Activated CD4-positive, alpha-beta T cell treated with anti-CD3 and anti-CD28 coated beads, Interleukin-2, amount 10 ng/mL, durations not matched to agents 7 days and 5 days (primary cell): ENCODE measurements at regions not wholly inside any gene's neighbourhood (a gene's known extent, or its start where the extent isn't known, plus 50 kb on each side); places are given as distances from the start of the nearest gene placed in this dataset.

Source experiments
- CTCF ChIA-PET: fragments of 350-600 bp; sonication (Branson Sonifier 250); formaldehyde crosslinking; loops from one replicate; lab custom pipeline; 2021; ENCODE audit warnings: antibody characterized with exemption; lab: Charles Lee
- POLR2A ChIA-PET: fragments of 350-600 bp; sonication (Branson Sonifier 250); formaldehyde crosslinking; loops from one replicate; lab custom pipeline; 2021; ENCODE audit warnings: antibody characterized with exemption; lab: Charles Lee
- DNase-seq: peaks from one replicate; pipeline ENCODE4 v3.0.0-alpha.2; 2020
- H3K27ac Mint-ChIP-seq: one replicate; pipeline ENCODE4 v1.8.0; 2021; ENCODE audit warnings: mild to moderate bottlenecking, moderate library complexity, mixed read lengths
- H3K27me3 Mint-ChIP-seq: one replicate; pipeline ENCODE4 v1.8.0; 2021; ENCODE audit warnings: mixed read lengths
- H3K36me3 Mint-ChIP-seq: one replicate; pipeline ENCODE4 v1.8.0; 2021; ENCODE audit warnings: low read depth, mixed read lengths
- H3K4me1 Mint-ChIP-seq: one replicate; pipeline ENCODE4 v1.8.0; 2021; ENCODE audit warnings: mixed read lengths
- H3K4me3 Mint-ChIP-seq: one replicate; pipeline ENCODE4 v1.8.0; 2021; ENCODE audit warnings: mild to moderate bottlenecking, moderate library complexity, mixed read lengths
- H3K9me3 Mint-ChIP-seq: one replicate; pipeline ENCODE4 v1.8.0; 2021; ENCODE audit warnings: mixed read lengths

DNA sequence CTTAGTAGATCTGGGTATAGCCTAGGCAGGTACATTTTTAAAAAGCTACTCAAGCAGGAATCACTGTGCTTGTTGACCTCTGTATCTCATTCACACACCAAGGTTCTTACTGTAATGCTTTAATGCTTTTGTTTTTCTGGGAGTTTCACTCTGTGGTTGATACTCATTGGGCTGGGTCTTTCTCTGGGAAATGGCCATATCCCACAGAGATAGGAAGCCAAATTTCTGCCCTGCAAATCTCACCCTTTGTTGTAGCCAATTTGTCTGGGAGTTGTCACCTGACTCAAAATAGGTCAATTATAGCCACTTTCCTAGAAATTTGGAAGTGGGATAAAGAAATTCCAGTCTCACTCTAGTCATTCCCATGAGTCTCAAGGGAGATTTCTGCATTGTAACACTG is 195.8 kb upstream of the BDNF start:
- Mint-ChIP-seq H3K27ac (no peak overlapping the region), H3K36me3 (no peaks in the 10 kb centered on the region), H3K27me3 (no peaks in the 10 kb centered on the region), H3K9me3 (no peaks in the 10 kb centered on the region), H3K4me3 (no peak overlapping the region), H3K4me1 (no peaks in the 10 kb centered on the region)
- ChIA-PET POLR2A (no interaction called here), CTCF (no interaction called here)
- no peak for DNase-seq

DNA sequence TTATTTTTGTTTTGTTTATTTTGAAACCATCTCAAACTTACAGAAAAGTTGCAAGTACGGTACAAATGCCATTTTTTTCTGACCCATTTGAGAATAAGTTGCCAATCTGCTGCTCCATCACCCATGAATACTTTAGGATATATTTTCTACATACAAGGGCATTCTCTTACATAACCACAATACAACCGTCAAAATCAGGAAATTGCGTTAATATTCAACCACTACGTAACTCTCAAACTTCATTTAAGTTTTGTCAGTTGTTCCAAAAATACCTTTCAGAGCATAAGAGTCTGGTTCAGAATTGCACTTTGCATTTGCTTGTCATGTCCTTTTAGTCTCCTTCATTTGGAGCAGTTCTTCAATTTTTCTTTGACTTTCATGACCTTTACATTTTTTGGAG is 194.3 kb upstream of the BDNF start:
- H3K27ac Mint-ChIP-seq, result no peak overlapping the region
- no peaks in the 10 kb centered on the region for H3K36me3 Mint-ChIP-seq
- H3K9me3 Mint-ChIP-seq, result peaks cover 3% of the 10 kb centered on the region
- H3K27me3 Mint-ChIP-seq, result no peaks in the 10 kb centered on the region
- ChIA-PET CTCF (no interaction called here), POLR2A (no interaction called here)
- no peak overlapping the region for H3K4me3 Mint-ChIP-seq
- DNase-seq, result no peak
- no peaks in the 10 kb centered on the region for H3K4me1 Mint-ChIP-seq

DNA sequence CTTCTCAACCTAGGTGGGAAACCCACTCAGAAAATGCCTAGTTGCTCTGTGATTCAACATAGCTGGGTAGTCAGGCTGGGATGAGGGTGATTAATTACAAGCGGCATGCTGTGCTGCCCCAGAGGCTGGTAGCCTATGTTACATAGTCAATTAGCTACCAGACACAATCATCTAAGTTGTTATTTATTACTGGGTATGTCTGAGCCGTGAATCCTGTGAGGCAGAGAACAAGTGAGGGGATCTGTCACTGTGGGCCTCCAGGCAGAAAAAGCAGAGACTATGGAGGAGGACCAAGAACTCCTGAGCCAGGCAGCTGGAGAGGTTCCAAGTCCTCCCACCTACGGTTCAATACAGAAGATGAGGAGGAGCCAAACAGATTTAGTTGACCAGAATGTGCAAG is 186.6 kb upstream of the BDNF start:
- no peak for DNase-seq
- CTCF ChIA-PET, result no interaction called here
- POLR2A ChIA-PET, result no interaction called here
- no peaks in the 10 kb centered on the region for H3K4me1 Mint-ChIP-seq
- no peaks in the 10 kb centered on the region for H3K27me3 Mint-ChIP-seq
- H3K4me3 Mint-ChIP-seq, result no peak overlapping the region
- no peaks in the 10 kb centered on the region for H3K36me3 Mint-ChIP-seq
- H3K9me3 Mint-ChIP-seq, result peaks cover 3% of the 10 kb centered on the region
- H3K27ac Mint-ChIP-seq, result no peak overlapping the region

DNA sequence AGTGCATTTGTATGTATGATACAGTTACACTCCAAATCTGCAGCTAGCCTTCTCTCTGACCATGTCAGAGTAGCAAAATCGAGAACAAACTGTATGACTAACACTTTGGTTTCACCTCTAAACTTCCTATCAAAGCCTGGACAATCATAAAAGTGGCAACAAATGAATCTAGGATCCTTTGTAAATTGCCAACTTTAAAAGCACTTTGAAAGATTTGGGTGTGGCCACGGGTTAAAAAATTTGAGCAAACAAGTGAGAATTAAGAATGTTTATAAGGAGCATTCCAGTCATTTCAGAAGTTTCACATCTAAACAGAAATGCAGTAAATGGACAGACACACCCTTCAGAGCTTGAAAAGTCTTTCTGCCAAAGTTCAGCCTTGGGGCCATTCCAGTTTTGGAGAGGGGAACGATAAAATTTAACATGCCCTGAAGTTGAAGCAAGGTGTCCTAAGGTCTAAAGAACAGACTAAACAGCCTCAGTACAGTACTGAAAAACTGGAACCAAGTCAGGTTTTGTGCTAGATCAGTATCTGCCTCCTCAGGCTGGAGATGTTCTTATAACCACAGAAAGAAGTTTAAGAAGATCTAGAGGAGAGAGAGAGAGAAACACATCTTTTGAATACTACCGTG is 181.9 kb upstream of the BDNF start:
- no peak overlapping the region for H3K4me3 Mint-ChIP-seq
- no peaks in the 10 kb centered on the region for H3K4me1 Mint-ChIP-seq
- ChIA-PET CTCF (no interaction called here), POLR2A (no interaction called here)
- no peaks in the 10 kb centered on the region for H3K27me3 Mint-ChIP-seq
- DNase-seq, result no peak
- H3K36me3 Mint-ChIP-seq, result no peaks in the 10 kb centered on the region
- H3K27ac Mint-ChIP-seq, result no peak overlapping the region
- no peaks in the 10 kb centered on the region for H3K9me3 Mint-ChIP-seq

DNA sequence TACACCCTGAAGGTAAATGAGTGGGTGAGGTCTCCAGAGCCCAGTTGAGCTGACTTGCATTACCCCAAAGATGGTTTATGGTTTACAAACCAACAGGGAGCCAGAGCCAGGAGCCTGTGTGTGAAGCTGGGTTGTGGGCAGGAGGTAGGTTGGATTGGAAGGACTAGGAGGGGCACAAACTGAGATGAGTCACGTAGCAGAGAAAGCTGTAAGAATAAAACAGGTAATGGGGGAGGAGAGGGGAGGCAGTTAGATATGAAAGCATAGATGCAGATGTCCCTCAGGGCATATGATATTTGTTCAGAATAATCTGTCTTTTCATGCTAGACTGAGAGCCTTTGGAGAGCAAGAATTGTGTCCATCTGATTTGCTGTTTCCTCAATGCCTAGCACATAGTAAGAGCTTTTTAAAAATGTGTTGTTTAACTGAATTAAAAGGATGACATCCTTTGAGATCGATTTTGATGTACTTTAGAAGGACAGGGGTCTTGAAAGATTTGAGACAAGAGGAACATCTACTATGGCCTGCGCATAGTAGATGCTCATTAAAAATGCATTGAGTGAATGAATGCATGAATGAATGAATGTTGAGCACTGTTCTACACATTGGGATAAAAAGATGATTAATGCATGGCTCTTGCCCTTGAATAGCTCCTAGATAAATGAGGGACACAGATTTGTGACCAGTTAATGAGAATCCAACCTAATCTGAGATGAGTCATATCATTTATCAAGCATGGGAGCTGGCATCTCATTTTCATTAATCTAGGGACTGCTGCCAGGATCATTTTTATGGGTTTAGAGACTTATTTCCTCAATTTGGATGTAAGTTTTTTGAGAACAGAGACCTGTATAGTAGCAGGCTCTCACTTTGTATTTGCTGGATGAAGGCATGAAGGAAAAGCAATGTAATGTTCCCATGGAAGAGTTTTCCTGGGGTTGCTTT is 175.8 kb upstream of the BDNF start:
- no peak for DNase-seq
- Mint-ChIP-seq H3K27me3 (no peaks in the 10 kb centered on the region), H3K4me3 (no peak overlapping the region), H3K36me3 (no peaks in the 10 kb centered on the region), H3K4me1 (no peaks in the 10 kb centered on the region), H3K27ac (no peak overlapping the region), H3K9me3 (no peaks in the 10 kb centered on the region)
- POLR2A ChIA-PET, result no interaction called here
- CTCF ChIA-PET, result interaction anchor here (1.9 kb wide), 1 partner anchor 8 kb away, joined by 4 read pairs; no protein-coding TSS in a partner anchor

DNA sequence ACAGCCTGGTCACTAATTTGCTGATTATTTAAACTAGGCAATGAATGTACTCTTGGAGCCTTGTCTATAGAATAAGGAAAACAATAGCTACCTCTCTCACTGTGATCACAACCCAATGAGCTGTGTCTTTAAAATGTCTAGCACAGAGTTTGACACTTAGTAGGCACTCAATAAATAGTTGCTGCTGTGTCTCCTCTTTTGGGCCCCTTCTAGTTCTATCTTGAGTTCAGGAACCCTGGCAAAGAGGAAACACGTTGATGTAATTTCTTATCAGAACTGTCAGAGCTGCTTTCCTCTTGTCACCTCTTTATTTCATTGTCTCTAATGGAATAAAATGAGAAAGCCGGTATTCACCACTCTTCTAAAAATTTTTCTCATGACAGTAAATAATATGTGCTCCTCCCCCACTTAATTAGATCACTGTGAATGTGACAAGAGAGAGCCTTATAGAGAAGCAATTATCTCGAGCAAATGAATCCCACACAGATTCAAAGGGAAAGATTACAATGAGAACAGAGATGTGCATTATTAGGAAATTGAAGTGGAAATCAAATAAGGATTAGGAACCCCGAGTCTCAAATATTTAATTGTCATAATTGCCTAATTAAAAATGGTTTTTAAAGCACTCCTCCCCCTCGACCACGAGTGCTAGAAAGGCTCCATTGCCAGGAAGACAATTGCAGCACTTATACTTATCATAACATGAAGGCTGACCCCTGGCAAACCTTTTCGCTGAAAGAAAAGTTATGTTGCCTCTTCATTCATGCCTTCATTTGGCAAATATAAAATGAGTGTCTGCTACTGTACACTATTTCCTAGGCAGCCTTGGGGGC is 175.0 kb upstream of the BDNF start:
- H3K36me3 Mint-ChIP-seq, result no peaks in the 10 kb centered on the region
- POLR2A ChIA-PET, result no interaction called here

DNA sequence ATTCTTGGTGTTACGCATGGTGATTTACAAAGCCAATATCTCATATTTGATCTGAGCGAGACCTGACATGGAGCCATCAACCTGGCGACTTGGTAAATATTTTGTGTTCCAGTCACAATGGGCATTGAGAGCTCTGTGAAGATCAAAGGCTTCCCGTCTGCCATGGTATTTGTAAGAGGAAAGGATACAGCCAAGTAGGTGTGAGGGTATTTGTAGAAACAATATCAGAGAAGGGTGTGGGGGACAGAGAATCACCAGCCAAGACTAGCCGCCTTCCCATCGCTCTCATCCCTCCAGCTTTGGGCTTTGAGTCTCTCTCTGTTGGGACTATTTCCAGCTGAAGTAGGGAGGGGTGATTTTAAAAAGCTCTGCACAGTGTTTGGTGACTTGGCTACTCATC is 173.4 kb upstream of the BDNF start:
- no peaks in the 10 kb centered on the region for H3K4me1 Mint-ChIP-seq
- DNase-seq, result no peak
- no peak overlapping the region for H3K27ac Mint-ChIP-seq
- no peaks in the 10 kb centered on the region for H3K9me3 Mint-ChIP-seq
- POLR2A ChIA-PET, result no interaction called here
- CTCF ChIA-PET, result no interaction called here
- no peaks in the 10 kb centered on the region for H3K36me3 Mint-ChIP-seq
- H3K27me3 Mint-ChIP-seq, result no peaks in the 10 kb centered on the region
- H3K4me3 Mint-ChIP-seq, result no peak overlapping the region

More for the DNA sequence above, 175.0 kb upstream of the BDNF start:
- Mint-ChIP-seq H3K9me3 (no peaks in the 10 kb centered on the region), H3K4me3 (no peak overlapping the region), H3K4me1 (no peaks in the 10 kb centered on the region), H3K27ac (no peak overlapping the region), H3K27me3 (no peaks in the 10 kb centered on the region)
- CTCF ChIA-PET, result interaction anchor here (1.9 kb wide), 1 partner anchor 9 kb away, joined by 4 read pairs; no protein-coding TSS in a partner anchor
- DNase-seq, result no peak

DNA sequence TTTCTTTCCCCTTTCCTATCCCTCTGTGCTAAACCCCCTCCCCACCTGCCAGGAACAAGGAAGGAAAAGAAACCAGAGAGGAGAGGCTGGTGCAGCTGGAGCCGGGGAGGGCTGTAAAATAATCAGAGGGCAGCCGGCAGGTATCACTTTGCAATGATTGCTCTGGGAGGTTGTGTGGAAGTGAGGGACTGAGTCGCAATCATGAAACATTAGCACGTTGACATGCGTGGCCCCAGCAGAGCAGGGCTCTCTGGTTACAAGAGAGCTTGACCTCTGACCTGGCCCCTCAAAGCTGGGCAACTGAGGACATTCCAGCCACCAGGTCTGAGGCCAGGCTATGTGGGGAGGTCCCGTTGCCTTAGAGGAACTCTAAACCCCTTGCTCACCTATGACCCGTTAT is 170.8 kb upstream of the BDNF start:
- POLR2A ChIA-PET, result no interaction called here
- CTCF ChIA-PET, result no interaction called here
- Mint-ChIP-seq H3K27me3 (no peaks in the 10 kb centered on the region), H3K9me3 (no peaks in the 10 kb centered on the region), H3K4me3 (no peak overlapping the region), H3K36me3 (no peaks in the 10 kb centered on the region), H3K27ac (no peak overlapping the region), H3K4me1 (no peaks in the 10 kb centered on the region)
- DNase-seq, result no peak

DNA sequence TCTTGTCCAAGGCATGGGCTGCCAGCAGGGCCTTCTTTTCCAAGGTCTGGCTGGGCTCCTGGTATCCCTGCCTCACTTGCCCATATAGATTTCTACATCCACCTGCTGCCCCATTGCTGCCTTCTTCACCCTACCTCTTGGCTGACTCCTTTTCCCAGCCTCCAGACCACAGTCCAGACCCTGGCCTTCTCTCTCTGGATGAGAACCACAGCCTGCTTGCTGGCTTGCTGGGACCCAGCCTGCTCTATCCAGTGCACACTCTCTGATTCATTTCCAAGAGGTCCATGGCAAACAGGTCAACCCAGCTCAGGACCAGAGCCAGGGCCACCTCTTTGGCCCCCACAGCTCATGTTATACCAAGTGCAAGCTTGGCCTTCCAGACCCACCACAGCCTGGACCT is 169.4 kb upstream of the BDNF start:
- Mint-ChIP-seq H3K27ac (no peak overlapping the region), H3K27me3 (peaks cover 2% of the 10 kb centered on the region), H3K4me3 (no peak overlapping the region), H3K36me3 (no peaks in the 10 kb centered on the region), H3K9me3 (no peaks in the 10 kb centered on the region), H3K4me1 (no peaks in the 10 kb centered on the region)
- POLR2A ChIA-PET, result no interaction called here
- CTCF ChIA-PET, result no interaction called here
- DNase-seq, result no peak

DNA sequence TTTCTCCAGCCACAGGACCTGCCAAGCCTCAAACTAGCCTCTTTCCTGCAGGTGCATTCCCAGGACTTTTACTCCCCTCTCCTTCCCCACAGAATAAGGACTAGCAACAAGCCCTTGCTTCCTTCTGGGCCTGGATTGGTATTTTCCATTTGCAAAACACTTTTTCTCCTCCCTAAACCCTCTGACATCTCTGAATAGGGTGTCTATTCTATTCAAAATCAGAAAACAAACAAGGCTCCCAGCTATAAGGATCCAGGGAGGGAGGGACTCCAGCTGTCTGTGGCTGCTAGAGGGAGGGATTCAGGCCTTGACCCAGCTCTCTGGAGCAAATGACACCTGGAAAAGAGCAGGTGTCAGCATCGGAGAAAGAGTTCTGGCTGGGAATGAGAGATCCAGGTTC is 168.5 kb upstream of the BDNF start:
- peaks cover 2% of the 10 kb centered on the region for H3K27me3 Mint-ChIP-seq
- DNase-seq, result no peak
- POLR2A ChIA-PET, result no interaction called here
- CTCF ChIA-PET, result no interaction called here
- H3K9me3 Mint-ChIP-seq, result no peaks in the 10 kb centered on the region
- H3K4me1 Mint-ChIP-seq, result no peaks in the 10 kb centered on the region
- no peak overlapping the region for H3K27ac Mint-ChIP-seq
- H3K4me3 Mint-ChIP-seq, result no peak overlapping the region
- H3K36me3 Mint-ChIP-seq, result no peaks in the 10 kb centered on the region

DNA sequence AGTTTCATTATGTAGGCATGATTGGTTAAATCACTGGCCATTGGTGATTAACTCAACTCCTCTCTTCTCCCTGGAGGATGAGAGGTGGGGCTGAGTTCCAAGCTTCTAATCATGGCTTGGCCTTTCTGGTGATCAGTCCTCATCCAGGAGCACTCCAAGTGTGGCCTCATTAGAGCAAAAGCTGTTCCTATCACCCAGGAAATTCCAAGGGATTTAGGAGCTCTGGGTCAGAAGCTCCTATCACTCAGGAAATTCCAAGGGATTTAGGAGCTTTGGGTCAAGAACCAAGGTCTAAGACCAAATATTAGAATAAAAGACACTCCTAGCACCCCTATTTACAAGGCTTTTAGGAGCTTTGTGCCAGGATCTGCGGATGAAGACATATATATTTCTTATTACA is 168.0 kb upstream of the BDNF start:
- ChIA-PET POLR2A (no interaction called here), CTCF (no interaction called here)
- Mint-ChIP-seq H3K9me3 (no peaks in the 10 kb centered on the region), H3K27me3 (peaks cover 2% of the 10 kb centered on the region), H3K27ac (no peak overlapping the region), H3K36me3 (no peaks in the 10 kb centered on the region), H3K4me3 (no peak overlapping the region), H3K4me1 (no peaks in the 10 kb centered on the region)
- DNase-seq, result no peak

DNA sequence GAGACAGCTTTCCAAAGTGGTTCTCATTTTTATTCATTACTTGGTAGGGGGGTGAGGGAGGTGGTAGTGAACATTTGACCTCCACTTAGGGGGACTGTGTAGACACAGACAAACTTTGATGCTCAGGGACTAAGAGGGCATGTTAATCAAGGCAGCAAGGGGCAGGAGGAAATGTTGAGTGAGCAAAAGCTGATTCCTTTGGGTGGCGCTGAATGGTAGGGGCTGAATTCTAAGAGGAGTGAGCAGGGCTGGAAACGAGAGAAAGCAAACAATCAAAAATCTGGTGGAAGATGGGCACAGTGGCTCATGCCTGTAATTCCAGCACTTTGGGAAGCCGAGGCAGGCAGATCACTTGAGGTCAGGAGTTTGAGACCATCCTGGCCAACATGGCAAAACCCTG is 164.8 kb upstream of the BDNF start:
- Mint-ChIP-seq H3K4me1 (no peaks in the 10 kb centered on the region), H3K36me3 (no peaks in the 10 kb centered on the region), H3K27me3 (peaks cover 2% of the 10 kb centered on the region), H3K9me3 (no peaks in the 10 kb centered on the region), H3K27ac (no peak overlapping the region), H3K4me3 (no peak overlapping the region)
- ChIA-PET POLR2A (no interaction called here), CTCF (no interaction called here)
- DNase-seq, result no peak

DNA sequence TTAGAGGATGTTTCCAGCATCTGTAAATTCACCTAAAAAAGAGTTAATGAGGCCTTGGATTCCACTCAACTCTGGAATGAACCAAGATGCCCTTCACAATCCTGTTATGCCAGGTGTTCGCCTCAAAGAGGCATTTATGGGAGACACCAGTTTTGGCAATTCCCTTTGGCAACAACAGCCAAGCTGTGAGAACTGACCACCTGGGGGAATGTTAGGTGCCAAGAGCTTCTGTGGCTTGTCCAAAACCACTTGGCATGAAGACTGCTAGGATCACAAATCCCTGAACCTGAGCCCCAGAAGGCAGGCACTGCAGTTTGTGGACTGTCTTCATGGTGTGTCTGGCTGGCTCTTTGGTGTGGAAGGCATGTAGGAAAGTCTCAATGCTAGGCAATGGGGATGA is 164.4 kb upstream of the BDNF start:
- CTCF ChIA-PET, result no interaction called here
- Mint-ChIP-seq H3K27me3 (peaks cover 2% of the 10 kb centered on the region), H3K4me3 (no peak overlapping the region), H3K27ac (no peak overlapping the region), H3K9me3 (no peaks in the 10 kb centered on the region), H3K4me1 (no peaks in the 10 kb centered on the region), H3K36me3 (no peaks in the 10 kb centered on the region)
- no peak for DNase-seq
- POLR2A ChIA-PET, result no interaction called here
